Right lobe of liver (tissue), 4 donors: ENCODE measurements at regions not wholly inside any gene's neighbourhood (a gene's known extent, or its start where the extent isn't known, plus 50 kb on each side); places are given as distances from the start of the nearest gene placed in this dataset.

Experiments used
- CTCF ChIP-seq, 4 donors: fragments of 200-600 bp in 3 of 4; fragments of 450-650 bp in 1 of 4; IDR thresholded peaks; one replicate each; pipeline versions ENCODE4 v1.5.1 to v1.8.0; 2016 to 2022; ENCODE audit warnings: antibody characterized with exemption in 4 of 4, mild to moderate bottlenecking in 2 of 4
- POLR2A ChIP-seq: fragments of 450-650 bp; IDR thresholded peaks from one replicate; pipeline ENCODE4 v1.6.1; 2017; ENCODE audit warnings: antibody characterized with exemption, mild to moderate bottlenecking
- donor health status: DM: no; HTN: no; CAD: no.
- donor health status: DM: no; HTN: no; CAD: no.
- donor health status: DM: no; HTN: yes; CAD: no.

GRCh38 chr10:28097633-28098032, 98.8 kb upstream of the ODAD2 start:
- TF ChIP-seq CTCF (IDR thresholded peaks at IDR 0.05) (no peak), POLR2A (no peak)
